ENCODE measurements at regions not wholly inside any gene's neighbourhood (a gene's known extent, or its start where the extent isn't known, plus 50 kb on each side); places are given as distances from the start of the nearest gene placed in this dataset.

GRCh38 chr3:167909504-167909896, 174.0 kb downstream of the SERPINI1 start:
- no peaks in the 10 kb centered on the region for H3K27me3 ChIP-seq (replicated peaks; ENCODE audit: control insufficient read depth, insufficient read depth, low read length)
- H3K36me3 ChIP-seq (ENCODE audit: control insufficient read depth, insufficient read depth, low read length), result no peaks in the 10 kb centered on the region
- no peak overlapping the region for H3K4me3 ChIP-seq (replicated peaks; ENCODE audit: low read depth, low read length)
- no peak for DNase-seq (ENCODE audit: extremely low read depth, insufficient read length)
- TF ChIP-seq CTCF (IDR thresholded peaks at IDR 0.05; ENCODE audit: insufficient read depth, low read length, poor library complexity, severe bottlenecking), result no peak

GRCh38 chr3:167908746-167909503, 173.4 kb downstream of the SERPINI1 start:
- Histone ChIP-seq H3K4me3 (replicated peaks; ENCODE audit: low read depth, low read length) (no peak overlapping the region), H3K27me3 (replicated peaks; ENCODE audit: control insufficient read depth, insufficient read depth, low read length) (no peaks in the 10 kb centered on the region), H3K36me3 (ENCODE audit: control insufficient read depth, insufficient read depth, low read length) (no peaks in the 10 kb centered on the region)
- TF ChIP-seq CTCF (IDR thresholded peaks at IDR 0.05; ENCODE audit: insufficient read depth, low read length, poor library complexity, severe bottlenecking), result no peak
- no peak for DNase-seq (ENCODE audit: extremely low read depth, insufficient read length)

GRCh38 chr3:167908221-167908620, 172.7 kb downstream of the SERPINI1 start:
- DNase-seq (ENCODE audit: extremely low read depth, insufficient read length), result no peak
- no peaks in the 10 kb centered on the region for H3K27me3 ChIP-seq (replicated peaks; ENCODE audit: control insufficient read depth, insufficient read depth, low read length)
- no peaks in the 10 kb centered on the region for H3K36me3 ChIP-seq (ENCODE audit: control insufficient read depth, insufficient read depth, low read length)
- no peak overlapping the region for H3K4me3 ChIP-seq (replicated peaks; ENCODE audit: low read depth, low read length)
- no peak for TF ChIP-seq CTCF (IDR thresholded peaks at IDR 0.05; ENCODE audit: insufficient read depth, low read length, poor library complexity, severe bottlenecking)

GRCh38 chr3:167901138-167901537, 165.6 kb downstream of the SERPINI1 start:
- no peak for TF ChIP-seq CTCF (IDR thresholded peaks at IDR 0.05; ENCODE audit: insufficient read depth, low read length, poor library complexity, severe bottlenecking)
- Histone ChIP-seq H3K36me3 (ENCODE audit: control insufficient read depth, insufficient read depth, low read length) (no peaks in the 10 kb centered on the region), H3K4me3 (replicated peaks; ENCODE audit: low read depth, low read length) (no peak overlapping the region), H3K27me3 (replicated peaks; ENCODE audit: control insufficient read depth, insufficient read depth, low read length) (no peaks in the 10 kb centered on the region)
- DNase-seq (ENCODE audit: extremely low read depth, insufficient read length), result no peak

- Histone ChIP-seq H3K27me3 (replicated peaks; ENCODE audit: control insufficient read depth, insufficient read depth, low read length) (no peaks in the 10 kb centered on the region), H3K36me3 (ENCODE audit: control insufficient read depth, insufficient read depth, low read length) (no peaks in the 10 kb centered on the region), H3K4me3 (replicated peaks; ENCODE audit: low read depth, low read length) (no peak overlapping the region)
- no peak for DNase-seq (ENCODE audit: extremely low read depth, insufficient read length)
- no peak for TF ChIP-seq CTCF (IDR thresholded peaks at IDR 0.05; ENCODE audit: insufficient read depth, low read length, poor library complexity, severe bottlenecking)
Observed at GRCh38 chr3:167899093-167899492, 163.6 kb downstream of the SERPINI1 start.

- DNase-seq (ENCODE audit: extremely low read depth, insufficient read length), result no peak
- no peak for TF ChIP-seq CTCF (IDR thresholded peaks at IDR 0.05; ENCODE audit: insufficient read depth, low read length, poor library complexity, severe bottlenecking)
- Histone ChIP-seq H3K36me3 (ENCODE audit: control insufficient read depth, insufficient read depth, low read length) (no peaks in the 10 kb centered on the region), H3K4me3 (replicated peaks; ENCODE audit: low read depth, low read length) (no peak overlapping the region), H3K27me3 (replicated peaks; ENCODE audit: control insufficient read depth, insufficient read depth, low read length) (no peaks in the 10 kb centered on the region)
Observed at GRCh38 chr3:167898091-167898490, 162.6 kb downstream of the SERPINI1 start.
